ENCODE measurements at regions not wholly inside any gene's neighbourhood (a gene's known extent, or its start where the extent isn't known, plus 50 kb on each side); places are given as distances from the start of the nearest gene placed in this dataset.
"Not testable (repeated sequence)": the region's sequence is repeated elsewhere in the genome, so short reads cannot be mapped to it uniquely, and the experiment has no call there.

DNA sequence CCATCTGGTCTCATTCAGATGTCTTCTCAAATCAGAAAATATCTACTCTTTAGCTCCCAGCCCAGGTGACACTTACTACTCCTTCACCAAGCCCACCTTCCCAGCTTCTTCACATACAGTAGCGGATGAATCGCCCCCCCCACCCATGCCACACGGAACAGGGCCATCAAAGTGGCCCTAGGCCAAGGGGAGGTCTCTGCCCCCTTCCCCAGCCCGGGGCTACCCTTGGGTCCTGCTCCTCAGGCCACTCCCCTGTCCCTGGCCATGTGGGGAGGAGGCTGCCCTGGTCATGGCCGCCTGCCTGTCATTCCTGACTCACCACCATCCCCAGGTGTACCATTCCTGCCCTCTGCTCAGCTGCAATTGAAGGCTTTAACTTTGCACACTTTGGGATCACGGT, 142.8 kb downstream of the NECTIN1 start:
- no peak for DNase-seq (ENCODE audit: low read depth)

DNA sequence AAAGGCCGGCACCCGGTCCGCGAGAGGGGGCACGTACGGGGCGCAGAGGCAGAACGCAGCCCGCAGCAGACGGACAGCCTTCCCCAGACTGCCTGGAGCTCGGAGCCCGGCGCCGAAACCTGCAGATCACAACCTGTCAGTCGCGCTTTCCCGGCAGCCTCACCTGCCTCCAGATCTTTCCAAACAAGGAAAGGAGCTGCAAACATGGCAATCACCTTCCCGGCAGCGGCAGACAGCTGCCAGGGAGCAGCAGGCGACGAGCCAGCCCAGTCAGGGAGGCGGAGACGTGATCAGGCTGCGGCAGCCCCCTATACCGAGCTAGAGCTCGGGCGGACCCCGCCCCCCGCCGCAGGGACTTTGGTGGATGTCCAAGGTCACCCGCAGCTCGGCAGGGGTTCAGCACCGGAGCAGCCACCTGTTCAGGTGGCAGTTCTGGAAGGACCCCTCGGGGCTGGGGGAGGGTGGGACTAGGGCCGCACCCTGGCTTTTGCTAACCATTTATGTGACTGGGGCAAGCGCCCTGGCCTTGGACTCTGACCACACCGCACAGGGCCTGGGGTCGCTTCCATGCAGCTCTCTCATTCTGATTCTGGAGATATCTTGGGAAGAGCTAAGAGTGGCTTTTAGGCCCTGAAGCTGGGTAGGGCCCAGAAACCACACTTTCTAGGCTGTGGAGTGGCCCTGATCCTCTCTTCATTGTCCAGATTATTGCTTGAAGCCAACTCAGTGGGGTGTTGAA, 143.8 kb downstream of the NECTIN1 start:
- no peak for DNase-seq (ENCODE audit: low read depth)

DNA sequence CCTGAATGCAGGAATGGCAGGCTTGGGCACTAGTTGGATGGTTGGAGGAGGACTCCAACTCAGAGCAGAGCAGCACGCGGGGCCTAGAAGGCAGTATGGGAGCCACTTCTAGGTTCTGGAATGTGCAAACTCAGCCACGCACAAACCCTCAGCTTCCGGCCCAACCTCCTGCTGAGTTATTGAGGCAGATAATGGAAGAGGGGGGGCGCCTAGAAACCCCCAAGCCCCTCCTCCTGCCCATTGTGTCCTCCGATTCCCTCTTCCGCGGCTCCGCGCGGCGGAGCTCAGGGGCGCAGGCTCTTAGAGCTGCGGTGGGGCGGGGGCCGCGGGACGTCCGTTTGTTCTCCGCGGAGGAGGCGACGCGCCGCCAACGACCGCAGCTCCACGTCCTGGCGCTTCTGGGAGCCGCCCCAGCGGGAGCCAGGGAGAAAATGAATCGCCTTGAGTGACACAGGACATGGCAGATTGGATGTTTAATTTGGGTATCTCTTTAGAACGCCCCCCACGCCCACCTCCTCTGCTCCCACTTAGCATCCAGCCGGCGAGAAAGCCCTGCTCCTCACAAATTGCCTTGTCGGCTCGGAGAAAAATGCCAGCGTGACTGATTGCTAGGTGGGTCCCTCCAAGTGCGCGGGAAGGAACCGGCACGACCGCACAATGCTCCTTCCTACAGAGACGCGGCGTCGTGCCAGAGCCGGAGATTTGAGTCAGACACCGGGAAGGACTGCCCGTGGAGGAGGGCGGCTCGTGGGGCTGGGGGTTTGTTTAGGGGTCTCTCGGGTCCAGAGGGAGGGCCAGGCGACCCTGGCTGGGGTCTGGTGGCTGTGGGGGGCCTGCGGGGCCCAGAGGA, 144.6 kb downstream of the NECTIN1 start:
- no peak for DNase-seq (ENCODE audit: low read depth)

DNA sequence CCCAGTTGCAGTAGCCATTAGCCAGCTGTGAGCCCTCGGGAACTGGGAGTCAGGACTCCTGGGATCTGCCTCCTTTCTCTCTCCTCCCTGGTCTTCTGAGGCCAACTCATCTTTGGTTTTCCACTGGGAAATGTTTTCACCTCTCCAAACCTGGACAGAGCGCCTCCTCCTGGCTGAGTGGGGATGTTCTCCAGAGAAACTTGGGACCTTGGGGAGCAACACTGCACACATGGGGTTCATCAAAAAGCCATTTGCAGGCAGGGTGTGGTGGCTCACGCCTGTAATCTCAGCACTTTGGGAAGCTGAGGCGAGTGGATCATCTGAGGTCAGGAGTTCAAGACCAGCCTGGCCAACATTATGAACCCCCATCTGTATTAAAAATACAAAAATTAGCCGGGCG, 145.4 kb downstream of the NECTIN1 start:
- DNase-seq (ENCODE audit: low read depth): no peak

- not testable (repeated sequence) for DNase-seq (ENCODE audit: low read depth)
These were observed 147.6 kb downstream of the NECTIN1 start for GRCh38 chr11:119581396-119581795.

- DNase-seq (ENCODE audit: low read depth): no peak
These were observed 148.2 kb downstream of the NECTIN1 start for GRCh38 chr11:119580751-119581150.

GRCh38 chr11:119580081-119580480, 148.9 kb downstream of the NECTIN1 start:
- DNase-seq (ENCODE audit: low read depth): no peak

DNA sequence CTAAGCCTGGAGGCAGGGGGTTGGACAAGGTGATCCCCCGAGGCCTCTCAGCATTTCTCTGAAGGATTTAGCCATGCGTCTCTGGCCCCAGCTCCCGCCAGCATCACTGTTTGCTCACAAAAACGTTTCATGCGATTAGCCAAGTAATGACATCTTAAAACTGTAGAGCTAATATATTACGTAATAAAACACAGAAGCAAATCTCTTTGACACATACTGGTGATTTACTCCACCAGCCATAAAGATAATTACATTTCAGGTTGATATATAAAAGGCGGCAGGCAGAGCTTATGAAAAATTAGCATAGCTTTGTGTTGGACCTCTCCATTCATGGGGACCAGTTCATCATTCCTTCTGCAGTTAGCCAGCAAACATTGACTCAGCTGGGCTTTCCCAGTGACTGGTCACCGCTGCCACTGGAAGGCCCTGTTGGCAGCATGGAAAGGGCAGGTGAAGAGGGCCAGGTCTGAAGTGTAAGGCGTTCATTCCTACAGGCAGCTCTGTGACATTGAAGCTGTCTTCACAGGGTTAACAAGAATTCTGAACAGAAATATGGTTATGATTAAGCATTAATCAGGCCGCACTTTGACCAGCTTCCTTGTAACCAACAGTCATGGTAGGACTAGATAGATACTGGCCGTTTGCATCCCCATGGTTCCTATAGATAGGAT, 150.3 kb downstream of the NECTIN1 start:
- no peak for DNase-seq (ENCODE audit: low read depth)

DNA sequence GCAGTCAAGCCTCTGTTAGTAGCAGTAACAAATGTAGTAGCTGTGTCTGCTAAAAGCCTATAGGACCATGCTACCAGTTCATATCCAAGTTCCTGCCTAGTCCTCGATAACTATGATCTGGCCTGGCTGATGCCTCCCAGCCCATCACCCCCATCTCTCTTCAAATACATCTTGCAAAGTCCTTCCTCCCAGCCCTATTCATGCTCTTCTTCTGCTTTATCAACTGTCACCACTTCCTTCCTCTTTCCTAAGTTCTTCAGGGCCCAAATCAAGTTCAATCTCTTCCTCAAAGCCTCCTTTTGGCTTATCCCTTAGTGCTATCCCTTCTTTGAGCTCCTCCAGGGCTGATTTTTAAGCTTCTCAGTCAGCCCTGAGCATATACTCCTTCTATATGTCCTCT, 150.9 kb upstream of the THY1 start:
- DNase-seq (ENCODE audit: low read depth): no peak

- no peak for DNase-seq (ENCODE audit: low read depth)
These were observed 149.8 kb upstream of the THY1 start for GRCh38 chr11:119572481-119573424.

- DNase-seq (ENCODE audit: low read depth): no peak
These were observed 148.3 kb upstream of the THY1 start for GRCh38 chr11:119571311-119571710.

DNA sequence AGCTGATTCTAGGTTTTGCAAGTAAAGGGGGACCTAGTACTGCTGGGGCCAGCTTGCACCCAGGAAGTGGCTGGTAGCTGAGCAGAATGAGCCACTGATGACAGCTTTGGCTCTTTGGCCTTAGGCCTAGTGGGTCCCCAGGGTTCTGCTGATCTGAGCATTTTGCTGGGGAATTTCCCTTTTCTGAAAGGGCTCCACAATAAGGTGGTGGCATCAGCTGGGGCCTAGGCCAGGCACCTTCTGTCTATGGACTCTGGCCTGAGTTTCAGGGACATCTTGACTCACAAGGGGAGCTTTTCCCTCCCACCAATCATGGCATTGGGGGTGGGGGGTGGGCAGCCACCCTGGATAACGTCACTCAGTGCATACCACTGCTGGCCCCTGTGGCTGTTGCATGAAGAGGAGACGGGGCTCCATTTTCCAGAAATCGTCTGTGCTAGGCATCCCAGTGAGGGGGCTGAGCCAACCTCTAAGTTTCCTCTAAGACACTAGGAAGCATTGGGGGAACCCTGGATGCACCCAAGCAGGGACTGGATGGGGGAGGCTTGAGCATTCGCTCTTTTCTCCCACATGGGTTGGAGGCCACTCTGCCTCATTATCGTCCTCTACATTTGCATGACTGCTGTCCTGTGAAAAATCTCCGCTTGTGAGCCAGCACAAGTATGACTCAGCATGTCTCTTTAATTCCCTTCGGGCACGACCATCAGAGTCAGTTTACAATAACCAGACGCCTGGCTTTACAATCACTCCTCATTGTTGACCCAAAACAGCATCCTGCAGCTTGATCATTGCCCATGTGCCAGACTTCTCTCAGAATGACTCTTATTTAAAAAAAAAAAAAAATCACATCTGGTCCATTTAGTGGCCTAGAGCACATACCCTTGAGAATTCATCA, 145.0 kb upstream of the THY1 start:
- no peak for DNase-seq (ENCODE audit: low read depth)

GRCh38 chr11:119566319-119566718, 143.3 kb upstream of the THY1 start:
- DNase-seq (ENCODE audit: low read depth): no peak

GRCh38 chr11:119565693-119566092, 142.7 kb upstream of the THY1 start:
- DNase-seq (ENCODE audit: low read depth): not testable (repeated sequence)

GRCh38 chr11:119560961-119561360, 138.0 kb upstream of the THY1 start:
- no peak for DNase-seq (ENCODE audit: low read depth)

DNA sequence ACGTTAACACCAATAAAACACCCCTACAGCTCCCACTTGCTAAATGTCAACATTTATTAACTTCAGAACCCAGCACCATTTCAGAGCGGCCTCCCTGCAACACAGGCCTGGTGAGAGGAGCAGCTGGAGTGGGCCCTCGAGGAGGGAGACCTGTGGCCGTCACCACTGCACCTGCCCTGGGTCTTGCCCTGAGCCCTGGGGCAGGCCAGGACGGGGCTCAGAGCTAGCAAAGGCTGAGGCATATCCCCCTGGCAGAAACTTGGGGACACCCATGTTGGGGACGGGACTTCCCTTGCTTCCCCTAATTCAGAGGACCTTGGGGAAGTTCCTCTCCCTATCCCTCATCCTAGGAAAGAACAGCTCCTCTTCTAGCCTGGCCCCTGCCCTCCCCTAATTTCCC, 137.3 kb upstream of the THY1 start:
- DNase-seq (ENCODE audit: low read depth): no peak

- DNase-seq (ENCODE audit: low read depth): no peak
These were observed 129.1 kb upstream of the THY1 start for GRCh38 chr11:119552106-119552485.

GRCh38 chr11:119551420-119552105, 128.6 kb upstream of the THY1 start:
- DNase-seq (ENCODE audit: low read depth): no peak

DNA sequence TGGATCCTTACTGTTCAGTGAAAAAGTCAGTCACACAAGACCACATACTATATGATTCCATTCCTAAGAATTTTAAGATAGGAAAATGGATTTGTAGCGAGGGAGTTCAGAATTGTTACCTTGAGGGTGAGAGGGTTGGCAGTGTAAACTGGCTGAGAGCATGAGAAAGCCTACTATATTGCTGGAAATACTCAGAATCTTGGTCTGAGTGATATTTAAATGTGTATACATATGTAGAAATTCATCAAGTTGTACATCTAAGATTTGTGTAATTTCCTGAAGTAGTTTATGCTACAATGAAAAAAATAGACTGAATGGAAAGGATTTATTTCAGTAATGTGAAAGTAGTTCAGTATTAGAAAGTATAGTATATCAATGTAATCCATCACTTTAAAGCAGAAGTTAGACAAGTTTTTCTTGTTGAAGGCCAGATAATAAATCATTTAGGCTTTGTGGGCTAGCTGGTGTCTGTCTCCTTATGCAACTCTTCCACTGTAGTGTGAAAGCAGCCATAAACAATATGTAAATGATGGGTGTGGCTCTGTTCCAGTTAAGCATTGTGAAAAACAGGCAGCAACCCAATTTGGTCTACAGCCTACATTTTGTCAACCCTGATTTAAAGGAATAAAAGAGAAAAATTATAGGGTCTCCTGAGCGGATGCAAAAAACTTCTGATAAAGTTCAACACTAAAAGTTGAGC, 127.2 kb upstream of the THY1 start:
- no peak for DNase-seq (ENCODE audit: low read depth)

- DNase-seq (ENCODE audit: low read depth): no peak
These were observed 124.5 kb upstream of the THY1 start for GRCh38 chr11:119547511-119547910.

Measured in non-pigmented ciliary epithelial cell (primary cell).